Activated T-cell treated with anti-CD3 and anti-CD28 coated beads, Interleukin-2, amount 50 U/mL, for 48 hours (primary cell): ENCODE measurements at regions not wholly inside any gene's neighbourhood (a gene's known extent, or its start where the extent isn't known, plus 50 kb on each side); places are given as distances from the start of the nearest gene placed in this dataset.
A peak's percentile ranks its signal among the peaks of the same experiment; 100 is the strongest.

Source experiments
- DNase-seq, 2 experiments: peaks; one replicate each; pipeline ENCODE4 v3.0.0-alpha.2; 2020

- no peak for DNase-seq
Measured at GRCh38 chr16:85480727-85481101, 132.4 kb upstream of the GSE1 start.

GRCh38 chr16:85481206-85481605, 131.9 kb upstream of the GSE1 start:
- DNase-seq: no peak

GRCh38 chr16:85481738-85482137, 131.4 kb upstream of the GSE1 start:
- DNase-seq: no peak

- no peak for DNase-seq
Measured at GRCh38 chr16:85483424-85483823, 129.7 kb upstream of the GSE1 start.

GRCh38 chr16:85484347-85485300, 128.5 kb upstream of the GSE1 start:
- no peak for DNase-seq

- DNase-seq: no peak
Measured at GRCh38 chr16:85485379-85485778, 127.7 kb upstream of the GSE1 start.

GRCh38 chr16:85486256-85486915, 126.7 kb upstream of the GSE1 start:
- no peak for DNase-seq

DNA sequence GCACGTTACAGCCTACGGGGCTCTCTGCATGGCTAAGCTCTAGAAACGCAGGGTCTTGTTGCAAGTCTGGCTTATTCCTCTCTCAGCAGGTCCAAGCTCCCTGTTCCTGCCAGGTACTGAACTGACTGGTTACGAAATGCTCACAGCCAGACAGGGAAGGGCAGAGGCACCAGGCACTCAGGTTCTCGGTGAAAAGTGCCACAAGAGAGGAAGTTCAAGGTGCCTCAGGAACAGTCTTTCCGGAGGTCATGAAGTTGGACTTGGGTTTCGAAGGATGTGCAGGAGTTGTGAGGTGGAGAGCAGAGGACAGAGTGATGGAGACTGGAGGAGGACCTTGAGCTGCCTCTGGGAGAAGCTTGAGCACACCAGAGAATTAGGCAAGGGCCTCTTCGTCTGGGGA, 124.7 kb upstream of the GSE1 start:
- no peak for DNase-seq

DNA sequence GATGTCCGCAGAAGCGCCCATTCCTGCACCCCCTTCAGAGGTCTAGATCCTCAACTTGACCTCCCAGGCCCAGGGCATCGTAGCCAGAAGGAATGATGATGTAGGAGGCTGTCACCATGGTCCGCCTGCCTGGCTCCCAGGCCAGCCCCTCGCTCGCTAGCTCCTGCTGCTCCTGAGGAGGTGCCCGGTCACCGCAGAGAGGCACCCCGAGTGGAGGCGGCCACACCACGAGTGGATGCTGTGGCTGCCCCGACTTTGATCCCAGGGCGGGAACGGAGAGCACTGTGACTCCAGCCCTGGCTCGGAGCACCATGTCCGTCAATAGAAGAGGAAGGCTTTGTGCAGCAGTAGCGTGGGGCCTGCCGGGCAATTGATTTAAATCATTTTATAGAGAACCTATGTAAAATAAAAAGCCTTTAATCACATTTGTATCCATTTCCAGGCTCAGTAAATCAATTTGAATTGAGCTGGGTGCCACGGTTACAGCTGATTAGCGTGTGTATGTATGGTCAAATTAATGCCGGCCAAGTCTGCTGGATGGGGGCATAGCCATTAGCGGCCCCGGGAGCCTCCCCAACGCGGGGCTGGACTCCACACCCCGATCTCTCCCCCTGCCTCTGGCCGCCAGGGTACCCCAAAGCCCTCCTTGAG, 122.6 kb upstream of the GSE1 start:
- no peak for DNase-seq

DNA sequence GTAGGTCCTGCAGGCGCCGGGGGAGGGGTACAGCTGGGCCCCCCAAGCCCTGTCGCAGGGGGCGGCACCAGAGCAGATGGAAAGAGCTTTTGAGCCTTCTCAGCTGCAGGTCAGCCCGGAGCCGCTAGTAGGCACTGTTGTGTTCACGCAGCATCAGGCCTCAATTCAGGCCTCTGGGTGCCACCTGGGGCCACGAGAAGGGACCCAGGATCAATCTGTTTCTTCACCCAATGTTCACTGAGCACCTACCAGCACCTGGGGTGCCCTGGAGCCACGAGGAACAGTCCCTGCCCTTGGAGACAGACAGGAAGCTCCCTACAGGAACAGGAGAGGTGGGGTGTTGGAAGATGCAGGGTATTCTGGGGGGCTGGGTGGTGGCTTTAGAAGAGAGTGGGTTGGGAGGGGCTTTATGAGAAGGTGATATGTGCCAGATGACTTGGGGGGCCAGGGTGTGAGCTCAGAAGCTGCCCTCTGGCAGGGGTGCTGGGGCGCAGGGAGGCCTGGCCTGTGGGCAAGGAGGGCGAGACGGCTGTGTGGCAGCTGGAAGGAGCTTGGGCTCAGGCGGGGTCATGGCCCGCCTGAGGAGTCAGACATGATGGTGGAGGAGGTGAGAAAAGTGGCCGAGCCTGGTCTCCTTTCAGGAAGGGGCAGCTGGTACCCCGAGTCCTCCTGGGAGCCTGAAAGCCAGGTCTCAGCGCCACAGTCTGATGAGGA, 121.9 kb upstream of the GSE1 start:
- peak; percentile 67 to 71 for DNase-seq

DNA sequence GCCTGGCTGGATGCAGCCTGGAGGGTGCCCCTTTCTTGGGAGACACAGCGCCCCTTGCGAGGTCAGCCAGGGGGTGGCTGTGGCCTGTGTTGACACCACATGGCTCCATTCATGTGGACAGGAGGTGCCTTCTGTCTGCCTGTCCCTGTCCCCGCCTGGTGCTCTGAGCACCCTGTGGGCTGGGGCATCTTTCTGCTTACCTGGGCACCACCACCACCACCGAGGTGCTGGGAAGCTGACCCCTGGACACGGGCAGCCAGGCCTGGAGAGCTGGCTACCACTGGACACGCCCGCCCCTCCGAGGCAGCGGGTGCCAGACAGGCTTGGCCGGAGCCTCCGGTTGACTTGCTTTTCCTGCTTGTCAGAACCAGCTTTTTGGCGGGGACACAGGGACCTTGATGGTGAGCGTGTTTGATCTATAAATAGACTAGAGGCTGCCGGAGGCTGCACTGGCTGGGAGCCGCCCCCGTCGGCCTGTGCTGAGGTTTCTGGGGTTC, 121.3 kb upstream of the GSE1 start:
- DNase-seq: no peak

DNA sequence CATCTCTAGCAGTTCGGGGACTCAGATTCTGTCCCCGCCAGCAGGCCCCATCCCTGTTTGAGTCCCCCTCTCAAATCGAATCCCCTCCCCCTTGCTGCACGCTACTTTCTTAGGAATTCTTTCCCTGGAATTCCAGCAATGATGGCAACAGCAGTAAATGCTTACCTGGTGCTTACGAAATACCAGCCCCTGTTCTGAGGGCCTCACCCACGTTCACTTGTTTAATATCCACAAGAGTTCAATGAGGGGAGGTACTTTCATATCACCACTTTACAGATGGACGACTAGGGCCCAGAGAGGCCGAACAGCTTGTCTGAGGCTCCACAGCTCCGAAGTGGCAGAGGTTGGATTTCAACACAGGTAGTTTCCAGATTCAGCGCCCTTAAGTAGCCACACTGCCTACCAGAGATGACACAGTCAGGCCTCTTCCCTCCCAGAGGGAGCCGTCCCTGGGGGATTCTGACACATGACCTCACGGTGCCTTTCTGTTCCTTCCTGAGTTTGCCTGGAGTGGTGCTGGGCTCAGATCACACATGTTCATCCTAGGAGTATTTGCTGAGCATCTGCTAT, 120.7 kb upstream of the GSE1 start:
- no peak for DNase-seq

DNA sequence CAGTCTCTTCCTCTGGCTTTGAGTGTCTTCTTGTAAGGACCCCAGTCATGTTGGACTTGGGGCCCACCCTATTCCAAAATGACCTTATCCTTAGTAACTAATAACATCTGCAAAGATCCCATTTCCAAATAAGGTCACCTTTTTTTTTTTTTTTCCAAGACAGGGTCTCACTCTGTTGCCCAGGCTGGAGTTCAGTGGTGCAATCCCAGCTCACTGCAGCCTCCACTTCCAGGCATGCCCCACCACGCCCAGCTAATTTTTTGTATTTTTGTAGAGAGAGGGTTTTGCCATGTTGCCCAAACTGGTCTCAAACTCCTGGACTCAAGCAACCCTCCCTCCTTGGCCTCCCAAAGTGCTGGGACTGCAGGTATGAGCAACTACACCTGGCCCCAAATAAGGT, 118.8 kb upstream of the GSE1 start:
- no peak for DNase-seq

- DNase-seq: no peak
Measured at GRCh38 chr16:85495259-85495658, 117.9 kb upstream of the GSE1 start.

- DNase-seq: no peak
Measured at GRCh38 chr16:85495823-85496538, 117.1 kb upstream of the GSE1 start.

GRCh38 chr16:85497622-85498314, 115.4 kb upstream of the GSE1 start:
- DNase-seq: no peak

GRCh38 chr16:85498607-85499006, 114.5 kb upstream of the GSE1 start:
- DNase-seq: no peak

- no peak for DNase-seq
Measured at GRCh38 chr16:85500220-85500619, 112.9 kb upstream of the GSE1 start.

DNA sequence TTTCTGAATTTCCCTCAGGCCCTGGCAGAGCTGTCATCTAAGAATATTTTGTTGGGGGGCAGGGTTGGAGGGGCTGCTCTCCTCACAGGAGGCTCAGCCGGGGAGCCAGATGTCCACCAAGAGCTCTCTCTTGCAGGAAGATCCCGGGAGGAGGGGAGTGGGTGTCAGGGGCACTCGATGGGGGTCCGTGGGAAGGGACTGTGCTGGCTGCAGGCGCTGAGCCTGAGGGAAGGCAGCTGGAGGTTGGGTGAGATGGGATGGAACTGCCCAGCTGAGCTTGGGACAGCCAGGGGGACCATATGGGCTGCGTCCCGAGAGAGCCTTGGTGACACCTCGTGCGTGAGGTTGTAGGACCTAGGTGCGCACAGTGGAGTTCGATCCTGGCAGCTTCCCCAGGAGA, 111.2 kb upstream of the GSE1 start:
- DNase-seq: no peak

DNA sequence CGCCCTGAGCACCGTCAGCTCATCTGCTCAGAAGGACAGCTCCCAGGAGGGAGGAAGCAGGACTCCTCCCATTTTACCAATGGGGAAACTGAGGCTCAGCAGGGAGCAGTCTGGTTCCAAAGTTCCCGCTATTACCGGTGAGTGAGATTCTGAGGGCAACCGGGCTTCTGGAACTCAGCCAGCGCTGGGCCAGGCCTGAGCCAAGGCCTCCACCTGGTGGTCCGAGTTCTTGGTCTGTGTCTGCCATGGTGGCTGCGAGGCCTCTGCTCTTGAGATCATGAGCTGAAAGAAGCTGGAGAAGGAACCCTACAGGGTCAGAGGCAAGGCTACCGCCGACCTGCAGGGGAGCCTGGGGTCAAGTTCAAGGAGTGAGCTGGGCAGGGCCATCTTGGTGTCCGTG, 110.8 kb upstream of the GSE1 start:
- no peak for DNase-seq

DNA sequence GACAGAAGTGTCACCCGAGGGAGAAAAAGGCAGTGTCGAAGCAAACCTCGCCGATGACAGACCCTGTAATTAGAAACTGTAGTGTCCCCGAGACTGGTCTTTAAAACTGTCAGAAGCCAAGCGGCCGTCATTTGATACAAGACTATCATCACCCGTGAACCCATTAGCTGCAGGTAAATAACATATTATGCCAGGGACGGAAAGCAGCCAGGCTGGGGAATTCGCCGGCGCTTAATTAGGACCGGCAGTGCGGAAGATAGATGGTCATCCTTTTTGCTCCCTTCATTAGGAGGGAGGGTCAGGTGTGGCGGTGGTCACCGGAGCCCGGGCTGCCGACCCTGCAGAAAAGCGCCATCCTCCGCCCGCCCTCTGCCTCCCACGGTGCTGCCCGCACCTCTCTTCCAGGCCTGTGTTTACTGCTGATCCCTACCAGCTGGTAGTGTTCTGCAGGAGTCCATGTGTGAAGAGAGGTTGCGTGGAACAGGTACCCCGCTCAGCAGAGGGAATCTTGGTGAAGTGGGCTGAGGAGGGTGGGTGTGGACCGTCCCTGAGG, 109.4 kb upstream of the GSE1 start:
- DNase-seq: no peak
